ENCODE measurements at regions not wholly inside any gene's neighbourhood (a gene's known extent, or its start where the extent isn't known, plus 50 kb on each side); places are given as distances from the start of the nearest gene placed in this dataset.

- in situ Hi-C loops (cut with HindIII; ENCODE audit: low pct_unique_long_range_greater_than_20kb, low sequenced_read_pairs), result no loop called here
- no peak for DNase-seq (ENCODE audit: low read depth, low spot score)
Observed at GRCh38 chr3:87175732-87176131, 51.4 kb upstream of the CHMP2B start.

GRCh38 chr3:87173776-87174175 is 53.3 kb upstream of the CHMP2B start:
- no peak for DNase-seq (ENCODE audit: low read depth, low spot score)
- in situ Hi-C loops (cut with HindIII; ENCODE audit: low pct_unique_long_range_greater_than_20kb, low sequenced_read_pairs), result no loop called here

- in situ Hi-C loops (cut with HindIII; ENCODE audit: low pct_unique_long_range_greater_than_20kb, low sequenced_read_pairs), result no loop called here
- DNase-seq (ENCODE audit: low read depth, low spot score), result no peak
Observed at GRCh38 chr3:87173071-87173470, 54.0 kb upstream of the CHMP2B start.

GRCh38 chr3:87167628-87168456 is 59.3 kb upstream of the CHMP2B start:
- in situ Hi-C loops (cut with HindIII; ENCODE audit: low pct_unique_long_range_greater_than_20kb, low sequenced_read_pairs), result no loop called here
- peak; percentile 70 for DNase-seq (ENCODE audit: low read depth, low spot score)

GRCh38 chr3:87164245-87164644 is 62.9 kb upstream of the CHMP2B start:
- DNase-seq (ENCODE audit: low read depth, low spot score), result no peak
- in situ Hi-C loops (cut with HindIII; ENCODE audit: low pct_unique_long_range_greater_than_20kb, low sequenced_read_pairs), result no loop called here

GRCh38 chr3:87161851-87162250 is 65.3 kb upstream of the CHMP2B start:
- DNase-seq (ENCODE audit: low read depth, low spot score), result no peak
- in situ Hi-C loops (cut with HindIII; ENCODE audit: low pct_unique_long_range_greater_than_20kb, low sequenced_read_pairs), result no loop called here

- DNase-seq (ENCODE audit: low read depth, low spot score), result peak; percentile 60
- in situ Hi-C loops (cut with HindIII; ENCODE audit: low pct_unique_long_range_greater_than_20kb, low sequenced_read_pairs), result no loop called here
Observed at GRCh38 chr3:87161417-87161816, 65.7 kb upstream of the CHMP2B start.

- DNase-seq (ENCODE audit: low read depth, low spot score), result no peak
- in situ Hi-C loops (cut with HindIII; ENCODE audit: low pct_unique_long_range_greater_than_20kb, low sequenced_read_pairs), result no loop called here
Observed at GRCh38 chr3:87161013-87161412, 66.1 kb upstream of the CHMP2B start.

- in situ Hi-C loops (cut with HindIII; ENCODE audit: low pct_unique_long_range_greater_than_20kb, low sequenced_read_pairs), result no loop called here
- DNase-seq (ENCODE audit: low read depth, low spot score), result no peak
Observed at GRCh38 chr3:87158823-87159222, 68.3 kb upstream of the CHMP2B start.

- in situ Hi-C loops (cut with HindIII; ENCODE audit: low pct_unique_long_range_greater_than_20kb, low sequenced_read_pairs), result no loop called here
- no peak for DNase-seq (ENCODE audit: low read depth, low spot score)
Observed at GRCh38 chr3:87148020-87148419, 79.1 kb upstream of the CHMP2B start.

- DNase-seq (ENCODE audit: low read depth, low spot score), result no peak
- in situ Hi-C loops (cut with HindIII; ENCODE audit: low pct_unique_long_range_greater_than_20kb, low sequenced_read_pairs), result no loop called here
Observed at GRCh38 chr3:87147562-87147961, 79.5 kb upstream of the CHMP2B start.

- in situ Hi-C loops (cut with HindIII; ENCODE audit: low pct_unique_long_range_greater_than_20kb, low sequenced_read_pairs), result no loop called here
- DNase-seq (ENCODE audit: low read depth, low spot score), result peak; percentile 64
Observed at GRCh38 chr3:87145553-87145952, 81.6 kb upstream of the CHMP2B start.

GRCh38 chr3:87136066-87136596 is 91.0 kb upstream of the CHMP2B start:
- in situ Hi-C loops (cut with HindIII; ENCODE audit: low pct_unique_long_range_greater_than_20kb, low sequenced_read_pairs), result no loop called here
- no peak for DNase-seq (ENCODE audit: low read depth, low spot score)

- in situ Hi-C loops (cut with HindIII; ENCODE audit: low pct_unique_long_range_greater_than_20kb, low sequenced_read_pairs), result no loop called here
- no peak for DNase-seq (ENCODE audit: low read depth, low spot score)
Observed at GRCh38 chr3:87135412-87135811, 91.7 kb upstream of the CHMP2B start.

- in situ Hi-C loops (cut with HindIII; ENCODE audit: low pct_unique_long_range_greater_than_20kb, low sequenced_read_pairs), result no loop called here
- DNase-seq (ENCODE audit: low read depth, low spot score), result no peak
Observed at GRCh38 chr3:87132801-87133200, 94.3 kb upstream of the CHMP2B start.

- DNase-seq (ENCODE audit: low read depth, low spot score), result no peak
- in situ Hi-C loops (cut with HindIII; ENCODE audit: low pct_unique_long_range_greater_than_20kb, low sequenced_read_pairs), result no loop called here
Observed at GRCh38 chr3:87128006-87128405, 99.1 kb upstream of the CHMP2B start.

GRCh38 chr3:87127281-87127680 is 99.8 kb upstream of the CHMP2B start:
- DNase-seq (ENCODE audit: low read depth, low spot score), result no peak
- in situ Hi-C loops (cut with HindIII; ENCODE audit: low pct_unique_long_range_greater_than_20kb, low sequenced_read_pairs), result no loop called here

GRCh38 chr3:87126321-87126720 is 100.8 kb upstream of the CHMP2B start:
- DNase-seq (ENCODE audit: low read depth, low spot score), result no peak
- in situ Hi-C loops (cut with HindIII; ENCODE audit: low pct_unique_long_range_greater_than_20kb, low sequenced_read_pairs), result no loop called here

- DNase-seq (ENCODE audit: low read depth, low spot score), result no peak
- in situ Hi-C loops (cut with HindIII; ENCODE audit: low pct_unique_long_range_greater_than_20kb, low sequenced_read_pairs), result no loop called here
Observed at GRCh38 chr3:87125116-87125515, 102.0 kb upstream of the CHMP2B start.
